H1 (cell line): ENCODE measurements at regions not wholly inside any gene's neighbourhood (a gene's known extent, or its start where the extent isn't known, plus 50 kb on each side); places are given as distances from the start of the nearest gene placed in this dataset.

Experiments used
- CTCF ChIA-PET: fragments of 300-600 bp; sonication (Branson Sonifier 250); formaldehyde crosslinking; loops from one replicate; lab custom pipeline; 2021; ENCODE audit not compliant: partially characterized antibody; lab: Charles Lee
- POLR2A ChIA-PET: fragments of 300-600 bp; sonication (Branson Sonifier 250); formaldehyde crosslinking; loops from one replicate; lab custom pipeline; 2021; ENCODE audit warnings: inconsistent platforms; ENCODE audit not compliant: partially characterized antibody; lab: Charles Lee
- DNase-seq, 2 experiments: peaks; one replicate each; pipeline versions ENCODE4 v3.0.0 to v3.0.0-alpha.2; 2010 to 2022; ENCODE audit warnings: low spot score in 2 of 2, low read depth in 1 of 2, mixed read lengths in 1 of 2
- FAIRE-seq: peaks from 2 replicates; lab custom pipeline; 2011; peaks lifted over from hg19 to GRCh38; lab: Jason Lieb, UNC
- H2AFZ ChIP-seq: 2 replicates; pipeline ENCODE4 v1.8.1; 2012; ENCODE audit warnings: low read length, inconsistent platforms
- H2AK5ac ChIP-seq: 2 replicates; pipeline ENCODE4 v1.6.1; 2013; ENCODE audit warnings: low read depth, low read length
- H2BK120ac ChIP-seq: replicated peaks from 2 replicates; pipeline ENCODE3; 2013; ENCODE audit warnings: low read depth, low read length, inconsistent platforms
- H2BK12ac ChIP-seq: 2 replicates; pipeline ENCODE4 v1.6.1; 2013; ENCODE audit warnings: low read depth, low read length
- H2BK15ac ChIP-seq: 2 replicates; pipeline ENCODE4 v1.6.1; 2013; ENCODE audit warnings: low read length
- H2BK20ac ChIP-seq: 2 replicates; pipeline ENCODE4 v1.6.1; 2013; ENCODE audit warnings: low read length
- H2BK5ac ChIP-seq: 2 replicates; pipeline ENCODE4 v1.6.1; 2013; ENCODE audit warnings: low read depth, low read length
- H3K14ac ChIP-seq: 2 replicates; pipeline ENCODE4 v1.6.1; 2013; ENCODE audit warnings: inconsistent platforms; ENCODE audit not compliant: insufficient read length
- H3K18ac ChIP-seq: 2 replicates; pipeline ENCODE4 v1.6.1; 2013; ENCODE audit warnings: low read length; ENCODE audit errors: extremely low read depth
- H3K23ac ChIP-seq: 2 replicates; pipeline ENCODE4 v1.6.1; 2013; ENCODE audit warnings: inconsistent platforms; ENCODE audit not compliant: insufficient read length
- H3K23me2 ChIP-seq: 2 replicates; pipeline ENCODE4 v1.6.1; 2013; ENCODE audit warnings: low read depth, low read length
- H3K27ac ChIP-seq: 2 replicates; pipeline ENCODE4 v1.6.1; 2011; ENCODE audit warnings: low read depth, low read length, inconsistent platforms
- H3K27me3 ChIP-seq, 4 experiments: replicated peaks in 1 of 4; 1 replicate in 1 of 4; 2 replicates in 3 of 4; pipeline versions ENCODE4 v1.6.1 to v1.8.1; 2011 to 2013; ENCODE audit warnings: low read length in 3 of 4, mild to moderate bottlenecking in 3 of 4, inconsistent platforms in 2 of 4, mixed read lengths in 2 of 4, moderate library complexity in 1 of 4; ENCODE audit not compliant: control insufficient read depth in 3 of 4, insufficient read depth in 3 of 4; ENCODE audit errors: extremely low read depth in 1 of 4
- H3K36me3 ChIP-seq, 4 experiments: 2 replicates each; pipeline versions ENCODE4 v1.6.1 to v1.8.1; 2011 to 2013; ENCODE audit warnings: mild to moderate bottlenecking in 4 of 4, low read length in 3 of 4, moderate library complexity in 2 of 4, control low read depth in 1 of 4, inconsistent platforms in 1 of 4; ENCODE audit not compliant: insufficient read depth in 4 of 4, control insufficient read depth in 2 of 4
- H3K4ac ChIP-seq: replicated peaks from 2 replicates; pipeline ENCODE3; 2013; ENCODE audit warnings: low read length, low read depth, mixed read lengths, inconsistent platforms; ENCODE audit not compliant: insufficient read length
- H3K4me1 ChIP-seq, 4 experiments: replicated peaks in 1 of 4; 1 replicate in 1 of 4; 2 replicates in 3 of 4; pipeline versions ENCODE4 v1.6.1 to v1.8.1; 2011 to 2013; ENCODE audit warnings: low read length in 3 of 4, inconsistent platforms in 2 of 4, mixed read lengths in 1 of 4; ENCODE audit not compliant: insufficient read depth in 4 of 4, control insufficient read depth in 3 of 4
- H3K4me2 ChIP-seq, 2 experiments: 2 replicates each; pipeline versions ENCODE4 v1.6.1 to v1.8.1; 2011 to 2013; ENCODE audit warnings: low read depth in 2 of 2, low read length in 2 of 2, control low read depth in 1 of 2, inconsistent platforms in 1 of 2, mild to moderate bottlenecking in 1 of 2; ENCODE audit not compliant: insufficient read depth in 1 of 2
- H3K4me3 ChIP-seq, 4 experiments: fragments of 200-600, 300-600 bp in 1 of 4; sonication (generic), shearing (Covaris generic), sonication (Bioruptor Twin) in 1 of 4; 2 replicates each; pipeline versions ENCODE4 v1.5.1 to v1.8.1; 2011 to 2016; ENCODE audit warnings: low read length in 4 of 4, low read depth in 3 of 4, control low read depth in 2 of 4, inconsistent platforms in 2 of 4, mild to moderate bottlenecking in 2 of 4, mixed read lengths in 1 of 4, moderate library complexity in 1 of 4; ENCODE audit not compliant: insufficient read depth in 2 of 4; ENCODE audit errors: extremely low read depth in 1 of 4
- H3K56ac ChIP-seq: replicated peaks from 2 replicates; pipeline ENCODE3; 2013; ENCODE audit warnings: low read depth, mild to moderate bottlenecking, mixed read lengths, low read length, inconsistent platforms; ENCODE audit not compliant: insufficient read length
- H3K79me1 ChIP-seq: 2 replicates; pipeline ENCODE4 v1.6.1; 2013; ENCODE audit warnings: low read depth, low read length, control low read depth
- H3K79me2 ChIP-seq, 2 experiments: 2 replicates each; pipeline versions ENCODE4 v1.6.1 to v1.8.1; 2012 to 2013; ENCODE audit warnings: low read length in 2 of 2, mild to moderate bottlenecking in 2 of 2, inconsistent platforms in 1 of 2; ENCODE audit not compliant: insufficient read depth in 2 of 2, control insufficient read depth in 1 of 2
- H3K9ac ChIP-seq, 4 experiments: replicated peaks in 1 of 4; 1 replicate in 1 of 4; 2 replicates in 3 of 4; pipeline versions ENCODE4 v1.6.1 to v1.8.1; 2011 to 2013; ENCODE audit warnings: low read depth in 3 of 4, low read length in 3 of 4, control low read depth in 2 of 4, mild to moderate bottlenecking in 2 of 4, moderate library complexity in 2 of 4, inconsistent platforms in 1 of 4; ENCODE audit errors: extremely low read depth in 1 of 4
- H3K9me3 ChIP-seq, 2 experiments: 2 replicates each; pipeline versions ENCODE4 v1.6.1 to v1.8.1; 2012 to 2013; ENCODE audit warnings: mild to moderate bottlenecking in 2 of 2, moderate library complexity in 2 of 2, control low read depth in 1 of 2, inconsistent platforms in 1 of 2, low read depth in 1 of 2, low read length in 1 of 2, mixed read lengths in 1 of 2; ENCODE audit not compliant: insufficient read depth in 2 of 2
- H4K20me1 ChIP-seq, 2 experiments: replicated peaks in 1 of 2; 2 replicates each; pipeline versions ENCODE3 to v1.8.1; 2011 to 2013; ENCODE audit warnings: inconsistent platforms in 2 of 2, low read length in 2 of 2, mild to moderate bottlenecking in 1 of 2; ENCODE audit not compliant: insufficient read depth in 2 of 2, control insufficient read depth in 1 of 2
- H4K5ac ChIP-seq: 2 replicates; pipeline ENCODE4 v1.6.1; 2013; ENCODE audit warnings: low read length, low read depth, mixed read lengths, inconsistent platforms; ENCODE audit not compliant: insufficient read length
- H4K8ac ChIP-seq: 2 replicates; pipeline ENCODE4 v1.8.0; 2013; ENCODE audit warnings: mild to moderate bottlenecking, moderate library complexity, low read length, inconsistent platforms; ENCODE audit not compliant: insufficient read depth; ENCODE audit errors: extremely low read depth
- H4K91ac ChIP-seq: replicated peaks from 2 replicates; pipeline ENCODE3; 2013; ENCODE audit warnings: low read length, mixed read lengths, inconsistent platforms; ENCODE audit not compliant: insufficient read length
- EP300 ChIP-seq, 2 experiments: IDR thresholded peaks; 1 replicate in 1 of 2; 2 replicates in 1 of 2; pipeline ENCODE4 v1.6.1; 2011 to 2012; ENCODE audit warnings: low read depth in 2 of 2, low read length in 2 of 2, mild to moderate bottlenecking in 2 of 2, borderline replicate concordance in 1 of 2, inconsistent platforms in 1 of 2, moderate library complexity in 1 of 2
- EZH2 ChIP-seq: fragments of 200-600 bp; sonication (generic); IDR thresholded peaks from 2 replicates; pipeline ENCODE4 v1.7.1; 2012; ENCODE audit warnings: low read depth, mild to moderate bottlenecking, moderate library complexity, low read length, inconsistent platforms; ENCODE audit not compliant: severe bottlenecking
- RBBP5 ChIP-seq: IDR thresholded peaks from 2 replicates; pipeline ENCODE4 v1.7.1; 2012; ENCODE audit warnings: low read depth, mild to moderate bottlenecking, inconsistent platforms, low read length, moderate library complexity, borderline replicate concordance
- SP2 ChIP-seq: IDR thresholded peaks from 2 replicates; pipeline ENCODE4 v1.6.1; 2012; ENCODE audit warnings: mild to moderate bottlenecking, low read length, inconsistent platforms
- TF ChIP-seq, protein P1 (sequence below): IDR thresholded peaks from 2 replicates; pipeline ENCODE4 v1.6.1; 2012; ENCODE audit warnings: low read length, inconsistent platforms

DNA sequence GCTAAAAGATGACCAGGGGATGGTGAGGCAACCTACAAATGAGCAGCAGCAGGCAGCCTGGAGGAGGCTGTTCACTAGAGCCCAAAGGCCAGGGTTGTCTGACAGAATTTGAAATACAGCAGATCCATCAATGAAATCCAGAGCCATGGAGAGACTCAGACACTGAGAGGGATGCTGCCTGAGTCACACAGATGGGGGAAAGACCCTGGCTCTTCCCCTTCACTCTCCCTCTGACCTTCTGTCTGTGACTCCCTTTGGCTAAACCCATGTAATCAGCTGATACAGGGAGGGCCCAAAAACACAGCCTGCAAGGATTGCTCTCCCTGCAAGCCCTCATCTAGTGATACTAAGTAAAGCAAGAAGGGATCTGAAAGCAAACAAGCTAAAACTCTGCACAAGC lies 166.5 kb upstream of the SPOPL start:
- no peak overlapping the region for H3K9ac ChIP-seq
- no peak overlapping the region for H3K4me2 ChIP-seq
- CTCF ChIA-PET = interaction anchor here (0.6 to 1.2 kb wide), 5 partner anchors 13 to 382 kb away, joined by 3 to 4 read pairs (median 3); no protein-coding TSS in a partner anchor
- no peak overlapping the region for H4K8ac ChIP-seq
- no peak overlapping the region for H3K56ac ChIP-seq
- no peak overlapping the region for H2BK120ac ChIP-seq
- no peak overlapping the region for H3K4me3 ChIP-seq
- H3K14ac ChIP-seq = no peak overlapping the region
- no peak overlapping the region for H3K27ac ChIP-seq
- H3K23ac ChIP-seq = no peak overlapping the region
- H4K20me1 ChIP-seq = no peaks in the 10 kb centered on the region
- no peak overlapping the region for H3K18ac ChIP-seq
- H3K4ac ChIP-seq = no peak overlapping the region
- DNase-seq (no peak), FAIRE-seq (no peak)
- H2BK12ac ChIP-seq = no peak overlapping the region
- POLR2A ChIA-PET = no interaction called here
- no peak overlapping the region for H2BK20ac ChIP-seq
- no peak overlapping the region for H2BK15ac ChIP-seq
- H2AK5ac ChIP-seq = no peak overlapping the region
- no peaks in the 10 kb centered on the region for H3K36me3 ChIP-seq
- no peak overlapping the region for H2AFZ ChIP-seq
- no peak overlapping the region for H4K91ac ChIP-seq
- no peak for TF ChIP-seq RBBP5
- no peak for TF ChIP-seq SP2
- TF ChIP-seq, protein P1, sequence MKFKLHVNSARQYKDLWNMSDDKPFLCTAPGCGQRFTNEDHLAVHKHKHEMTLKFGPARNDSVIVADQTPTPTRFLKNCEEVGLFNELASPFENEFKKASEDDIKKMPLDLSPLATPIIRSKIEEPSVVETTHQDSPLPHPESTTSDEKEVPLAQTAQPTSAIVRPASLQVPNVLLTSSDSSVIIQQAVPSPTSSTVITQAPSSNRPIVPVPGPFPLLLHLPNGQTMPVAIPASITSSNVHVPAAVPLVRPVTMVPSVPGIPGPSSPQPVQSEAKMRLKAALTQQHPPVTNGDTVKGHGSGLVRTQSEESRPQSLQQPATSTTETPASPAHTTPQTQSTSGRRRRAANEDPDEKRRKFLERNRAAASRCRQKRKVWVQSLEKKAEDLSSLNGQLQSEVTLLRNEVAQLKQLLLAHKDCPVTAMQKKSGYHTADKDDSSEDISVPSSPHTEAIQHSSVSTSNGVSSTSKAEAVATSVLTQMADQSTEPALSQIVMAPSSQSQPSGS = no peak
- no peak for TF ChIP-seq EP300 (IDR thresholded peaks at IDR 0.05; ENCODE audit: borderline replicate concordance in 1 of 2, low read depth in 2 of 2, low read length in 2 of 2)
- no peak for TF ChIP-seq EZH2
- no peak overlapping the region for H2BK5ac ChIP-seq
- H3K27me3 ChIP-seq = no peaks in the 10 kb centered on the region
- H3K4me1 ChIP-seq = no peaks in the 10 kb centered on the region
- no peaks in the 10 kb centered on the region for H3K9me3 ChIP-seq
- H3K23me2 ChIP-seq = no peaks in the 10 kb centered on the region
- H3K79me1 ChIP-seq = no peaks in the 10 kb centered on the region
- no peak overlapping the region for H4K5ac ChIP-seq
- H3K79me2 ChIP-seq = no peaks in the 10 kb centered on the region
